Nephron progenitor cell (in vitro differentiated cells): ENCODE measurements at regions not wholly inside any gene's neighbourhood (a gene's known extent, or its start where the extent isn't known, plus 50 kb on each side); places are given as distances from the start of the nearest gene placed in this dataset.

Experiments used
- DNase-seq: peaks from one replicate; pipeline ENCODE4 v3.0.0; 2021
- H3K27ac Mint-ChIP-seq: 2 replicates; pipeline ENCODE4 v1.8.0; 2021; ENCODE audit warnings: mild to moderate bottlenecking, moderate library complexity, mixed read lengths
- H3K27me3 Mint-ChIP-seq: 2 replicates; pipeline ENCODE4 v1.8.0; 2021; ENCODE audit warnings: mild to moderate bottlenecking, low read depth, mixed read lengths; ENCODE audit not compliant: poor library complexity
- H3K36me3 Mint-ChIP-seq: 2 replicates; pipeline ENCODE4 v1.8.0; 2021; ENCODE audit warnings: low read depth, mixed read lengths
- H3K4me1 Mint-ChIP-seq: 2 replicates; pipeline ENCODE4 v1.8.0; 2021; ENCODE audit warnings: mixed read lengths
- H3K4me3 Mint-ChIP-seq: 2 replicates; pipeline ENCODE4 v1.8.0; 2021; ENCODE audit warnings: mild to moderate bottlenecking, moderate library complexity, mixed read lengths
- H3K9me3 Mint-ChIP-seq: 2 replicates; pipeline ENCODE4 v1.8.0; 2021; ENCODE audit warnings: mild to moderate bottlenecking, moderate library complexity, mixed read lengths
- CTCF ChIP-seq: fragments of 200-600 bp; sonication (generic); IDR thresholded peaks from 2 replicates; pipeline ENCODE4 v1.5.0; 2021; ENCODE audit warnings: antibody characterized with exemption

- DNase-seq: no peak
- Mint-ChIP-seq H3K36me3 (no peaks in the 10 kb centered on the region), H3K4me3 (no peak overlapping the region), H3K4me1 (peaks cover 5% of the 10 kb centered on the region), H3K27me3 (peaks cover 5% of the 10 kb centered on the region), H3K9me3 (peaks cover 20% of the 10 kb centered on the region), H3K27ac (no peak overlapping the region)
- no peak for TF ChIP-seq CTCF
Measured at GRCh38 chr9:84460695-84461094, 120.1 kb upstream of the SLC28A3 start.

GRCh38 chr9:84463272-84463671 is 122.7 kb upstream of the SLC28A3 start:
- DNase-seq: no peak
- H3K36me3 Mint-ChIP-seq: no peaks in the 10 kb centered on the region
- H3K27ac Mint-ChIP-seq: no peak overlapping the region
- peaks cover 5% of the 10 kb centered on the region for H3K27me3 Mint-ChIP-seq
- no peak for TF ChIP-seq CTCF
- H3K4me1 Mint-ChIP-seq: peaks cover 6% of the 10 kb centered on the region
- no peak overlapping the region for H3K4me3 Mint-ChIP-seq
- peaks cover 9% of the 10 kb centered on the region for H3K9me3 Mint-ChIP-seq

- Mint-ChIP-seq H3K36me3 (no peaks in the 10 kb centered on the region), H3K27ac (no peak overlapping the region)
- no peak for TF ChIP-seq CTCF
Measured at GRCh38 chr9:84466580-84467285, 126.2 kb upstream of the SLC28A3 start.

GRCh38 chr9:84471816-84472215 is 131.3 kb upstream of the SLC28A3 start:
- Mint-ChIP-seq H3K9me3 (peaks cover 35% of the 10 kb centered on the region), H3K36me3 (peaks cover 6% of the 10 kb centered on the region), H3K27ac (peak overlapping the region; percentile 90), H3K4me1 (peaks cover 33% of the 10 kb centered on the region), H3K4me3 (peak overlapping the region; percentile 30), H3K27me3 (no peaks in the 10 kb centered on the region)
- TF ChIP-seq CTCF: no peak
- DNase-seq: no peak

More at GRCh38 chr9:84466580-84467285, 126.2 kb upstream of the SLC28A3 start:
- H3K27me3 Mint-ChIP-seq: peaks cover 5% of the 10 kb centered on the region
- no peak overlapping the region for H3K4me3 Mint-ChIP-seq
- H3K4me1 Mint-ChIP-seq: peaks cover 23% of the 10 kb centered on the region
- DNase-seq: no peak
- H3K9me3 Mint-ChIP-seq: peaks cover 9% of the 10 kb centered on the region

GRCh38 chr9:84478996-84479395 is 138.4 kb upstream of the SLC28A3 start:
- Mint-ChIP-seq H3K4me3 (no peak overlapping the region), H3K36me3 (no peaks in the 10 kb centered on the region), H3K27me3 (no peaks in the 10 kb centered on the region), H3K4me1 (peaks cover 44% of the 10 kb centered on the region), H3K27ac (no peak overlapping the region), H3K9me3 (peaks cover 18% of the 10 kb centered on the region)
- no peak for DNase-seq
- no peak for TF ChIP-seq CTCF

- TF ChIP-seq CTCF: no peak
- DNase-seq: no peak
- Mint-ChIP-seq H3K4me1 (peaks cover 53% of the 10 kb centered on the region), H3K27ac (no peak overlapping the region), H3K4me3 (no peak overlapping the region), H3K27me3 (no peaks in the 10 kb centered on the region), H3K36me3 (no peaks in the 10 kb centered on the region), H3K9me3 (peaks cover 14% of the 10 kb centered on the region)
Measured at GRCh38 chr9:84480071-84480470, 139.5 kb upstream of the SLC28A3 start.
